Mammary epithelial cell (primary cell): ENCODE measurements at regions not wholly inside any gene's neighbourhood (a gene's known extent, or its start where the extent isn't known, plus 50 kb on each side); places are given as distances from the start of the nearest gene placed in this dataset.

Source experiments
- EZH2 ChIP-seq: IDR thresholded peaks from 2 replicates; pipeline ENCODE4 v1.6.1; 2012; ENCODE audit warnings: low read length, inconsistent platforms, borderline replicate concordance
- TF ChIP-seq, protein P1 (sequence below), 2 donors: IDR thresholded peaks in 1 of 2; conservative IDR thresholded peaks in 1 of 2; 2 replicates each; pipeline ENCODE4 v1.5.1; 2011 to 2012; ENCODE audit warnings: inconsistent platforms in 2 of 2, low read length in 2 of 2, mild to moderate bottlenecking in 2 of 2, control low read depth in 1 of 2, low read depth in 1 of 2; ENCODE audit not compliant: insufficient read depth in 1 of 2; ENCODE audit errors: extremely low read depth in 1 of 2

DNA sequence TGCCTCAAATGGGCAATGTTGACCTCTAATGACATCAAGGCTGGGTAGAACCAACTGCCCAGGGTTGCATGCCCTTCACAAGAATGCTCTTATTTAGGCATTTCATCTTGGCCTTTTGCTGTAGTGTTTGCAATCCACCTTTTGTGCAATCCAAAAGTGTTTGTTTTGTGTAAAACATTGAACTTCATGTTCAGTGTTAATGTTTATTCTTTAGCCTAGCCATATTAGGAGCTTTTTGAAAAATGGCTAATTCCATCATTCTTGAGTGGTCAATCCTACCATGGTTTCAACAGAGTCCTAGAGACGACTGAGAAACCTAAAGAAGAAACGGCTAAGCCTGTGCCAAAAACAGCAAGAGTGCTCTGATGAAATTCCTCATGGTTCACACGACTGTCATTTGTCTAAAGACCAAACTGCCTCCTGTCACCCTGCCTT lies 279.6 kb upstream of the PRDM1 start:
- TF ChIP-seq, protein P1, sequence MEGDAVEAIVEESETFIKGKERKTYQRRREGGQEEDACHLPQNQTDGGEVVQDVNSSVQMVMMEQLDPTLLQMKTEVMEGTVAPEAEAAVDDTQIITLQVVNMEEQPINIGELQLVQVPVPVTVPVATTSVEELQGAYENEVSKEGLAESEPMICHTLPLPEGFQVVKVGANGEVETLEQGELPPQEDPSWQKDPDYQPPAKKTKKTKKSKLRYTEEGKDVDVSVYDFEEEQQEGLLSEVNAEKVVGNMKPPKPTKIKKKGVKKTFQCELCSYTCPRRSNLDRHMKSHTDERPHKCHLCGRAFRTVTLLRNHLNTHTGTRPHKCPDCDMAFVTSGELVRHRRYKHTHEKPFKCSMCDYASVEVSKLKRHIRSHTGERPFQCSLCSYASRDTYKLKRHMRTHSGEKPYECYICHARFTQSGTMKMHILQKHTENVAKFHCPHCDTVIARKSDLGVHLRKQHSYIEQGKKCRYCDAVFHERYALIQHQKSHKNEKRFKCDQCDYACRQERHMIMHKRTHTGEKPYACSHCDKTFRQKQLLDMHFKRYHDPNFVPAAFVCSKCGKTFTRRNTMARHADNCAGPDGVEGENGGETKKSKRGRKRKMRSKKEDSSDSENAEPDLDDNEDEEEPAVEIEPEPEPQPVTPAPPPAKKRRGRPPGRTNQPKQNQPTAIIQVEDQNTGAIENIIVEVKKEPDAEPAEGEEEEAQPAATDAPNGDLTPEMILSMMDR (conservative IDR thresholded peaks at IDR 0.05 in 1 of 2, IDR thresholded peaks at IDR 0.05 in 1 of 2; ENCODE audit: extremely low read depth in 1 of 2, insufficient read depth in 1 of 2, low read depth in 1 of 2, low read length in 2 of 2): no peak
- no peak for TF ChIP-seq EZH2
